ENCODE measurements at regions not wholly inside any gene's neighbourhood (a gene's known extent, or its start where the extent isn't known, plus 50 kb on each side); places are given as distances from the start of the nearest gene placed in this dataset.

DNA sequence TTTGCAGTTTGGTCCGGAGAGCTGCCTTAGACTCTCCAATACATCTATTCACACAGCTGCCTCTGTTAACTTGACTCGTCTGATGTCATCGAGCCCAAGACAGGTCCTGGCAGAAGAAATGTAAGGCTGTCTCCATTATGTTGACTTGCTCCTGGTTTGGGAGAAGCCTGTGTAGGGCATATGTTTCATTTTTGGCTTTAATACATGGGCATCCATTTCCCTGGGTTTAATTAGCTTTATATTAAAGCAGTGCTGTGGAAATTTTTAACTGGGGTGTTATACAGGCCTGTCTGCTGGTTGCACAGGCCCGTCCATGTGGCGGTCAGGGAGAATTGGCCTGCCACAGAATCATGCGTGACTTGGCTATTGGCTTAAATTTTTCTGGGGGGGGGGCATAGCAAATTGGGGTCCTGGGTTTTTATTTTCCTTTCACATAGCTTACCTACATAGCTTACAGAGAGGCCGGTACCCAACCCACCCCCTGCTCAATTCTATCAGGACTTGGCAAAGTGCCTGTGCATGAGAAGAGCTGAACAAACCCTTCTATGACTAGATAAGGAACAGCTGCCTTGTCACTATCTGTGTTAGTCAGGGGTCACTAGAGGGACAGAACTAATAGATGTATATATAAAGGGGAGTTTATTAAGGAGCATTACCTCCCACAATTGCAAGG is 123.5 kb upstream of the WDR1 start:
- TF ChIP-seq YY1 (IDR thresholded peaks at IDR 0.05; ENCODE audit: insufficient read depth, insufficient read length) (no peak), SUZ12 (IDR thresholded peaks at IDR 0.05; ENCODE audit: extremely low read depth, insufficient read depth, insufficient read length) (no peak), ZNF274 (IDR thresholded peaks at IDR 0.05; ENCODE audit: low read depth, low read length) (no peak)

All from NT2/D1 (cell line).